ENCODE measurements at regions not wholly inside any gene's neighbourhood (a gene's known extent, or its start where the extent isn't known, plus 50 kb on each side); places are given as distances from the start of the nearest gene placed in this dataset.

GRCh38 chr2:121819846-121820245 lies 64.4 kb downstream of the TSN start:
- no peak for TF ChIP-seq MAX (IDR thresholded peaks at IDR 0.05; ENCODE audit: low read depth, low read length)
- TF ChIP-seq CTCF (IDR thresholded peaks at IDR 0.05; ENCODE audit: low read depth, low read length): no peak
- no peak for TF ChIP-seq POLR2A (IDR thresholded peaks at IDR 0.05; ENCODE audit: extremely low read depth, insufficient read length)
- TF ChIP-seq MYC (IDR thresholded peaks at IDR 0.05; ENCODE audit: low read depth, low read length): no peak
